ENCODE measurements at regions not wholly inside any gene's neighbourhood (a gene's known extent, or its start where the extent isn't known, plus 50 kb on each side); places are given as distances from the start of the nearest gene placed in this dataset.

- no peak for DNase-seq (ENCODE audit: low read depth in 2 of 2)
Observed at GRCh38 chr12:65682112-65682511, 142.2 kb upstream of the HMGA2 start.

- no peak for DNase-seq (ENCODE audit: low read depth in 2 of 2)
Observed at GRCh38 chr12:65684906-65685305, 139.4 kb upstream of the HMGA2 start.

DNA sequence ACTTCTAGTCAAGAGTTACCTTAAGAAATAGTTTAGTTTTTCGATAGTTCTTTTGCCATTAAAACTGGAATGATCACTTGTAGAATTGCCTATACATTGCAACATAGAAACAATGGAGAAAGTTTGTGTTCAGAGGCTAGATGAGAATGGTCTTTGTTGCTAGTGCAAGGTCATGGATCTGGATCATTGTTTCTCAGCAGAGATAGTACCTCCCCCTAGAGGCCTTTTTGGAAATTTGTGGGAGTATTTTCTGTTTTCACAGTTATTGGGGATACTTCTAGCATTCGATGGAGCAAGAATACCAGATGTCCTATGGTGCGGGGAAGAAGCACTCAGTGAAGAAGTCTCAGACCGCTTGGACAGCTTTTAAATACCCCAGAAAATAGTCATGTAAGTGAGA, 138.8 kb upstream of the HMGA2 start:
- no peak for DNase-seq (ENCODE audit: low read depth in 2 of 2)

DNA sequence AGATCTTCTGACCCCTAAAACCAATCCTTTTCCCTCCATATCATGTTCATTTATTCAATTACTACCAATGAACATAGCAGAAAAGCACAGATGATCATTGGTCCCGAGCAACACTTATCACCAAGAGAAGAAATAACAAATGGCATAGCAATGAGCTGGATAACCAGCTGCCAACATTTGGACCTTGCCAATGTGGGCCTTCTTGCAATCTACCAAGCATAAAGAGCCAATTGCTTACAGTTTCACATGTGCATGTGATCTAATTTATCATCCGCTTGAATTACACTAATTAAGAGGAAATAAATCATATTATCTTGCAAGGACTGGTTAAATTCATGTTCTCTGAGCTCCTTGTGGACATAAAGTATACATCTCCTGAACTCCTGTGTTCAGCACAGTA, 134.8 kb upstream of the HMGA2 start:
- DNase-seq (ENCODE audit: low read depth in 2 of 2), result no peak

- DNase-seq (ENCODE audit: low read depth in 2 of 2), result no peak
Observed at GRCh38 chr12:65690477-65690876, 133.8 kb upstream of the HMGA2 start.

GRCh38 chr12:65694130-65694529, 130.2 kb upstream of the HMGA2 start:
- no peak for DNase-seq (ENCODE audit: low read depth in 2 of 2)

- no peak for DNase-seq (ENCODE audit: low read depth in 2 of 2)
Observed at GRCh38 chr12:65695113-65695865, 129.0 kb upstream of the HMGA2 start.

- DNase-seq (ENCODE audit: low read depth in 2 of 2), result no peak
Observed at GRCh38 chr12:65696227-65696626, 128.1 kb upstream of the HMGA2 start.

DNA sequence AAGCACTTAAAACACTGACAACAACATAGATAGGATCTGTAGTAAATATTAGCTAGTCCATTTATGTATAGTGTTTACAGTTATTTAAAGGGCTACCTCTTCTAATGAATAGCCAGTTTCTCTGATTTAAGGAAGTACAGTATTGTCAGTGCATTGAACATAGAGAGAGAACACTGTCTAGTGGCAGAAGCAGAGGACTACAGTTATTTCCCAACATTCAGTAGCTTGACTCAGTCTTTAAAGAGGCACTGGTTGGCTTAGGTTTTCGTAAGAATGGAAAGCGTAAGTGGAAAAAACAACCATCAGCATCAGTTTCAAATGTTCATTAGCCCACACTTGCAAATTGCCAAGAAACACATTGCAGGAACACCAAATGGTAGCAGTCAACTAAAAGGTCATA, 125.0 kb upstream of the HMGA2 start:
- no peak for DNase-seq (ENCODE audit: low read depth in 2 of 2)

DNA sequence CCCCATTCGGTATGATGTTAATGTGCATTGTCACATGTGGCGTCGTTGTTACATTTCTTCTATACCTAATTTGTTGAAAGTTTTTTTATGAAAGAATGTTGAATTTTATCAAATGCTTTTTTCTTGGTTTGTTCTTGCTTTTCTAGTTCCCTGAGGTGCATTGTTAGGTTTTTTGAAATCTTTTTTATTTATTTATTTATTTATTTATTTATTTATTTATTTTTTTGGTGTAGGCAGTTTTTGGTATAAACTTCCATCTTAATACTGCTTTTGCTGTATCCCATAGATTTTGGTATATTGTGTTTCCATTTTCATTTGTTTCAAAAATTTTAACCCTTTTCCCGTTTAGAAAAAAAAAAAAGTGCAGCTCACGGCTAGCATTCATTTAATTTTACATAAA, 121.1 kb upstream of the HMGA2 start:
- DNase-seq (ENCODE audit: low read depth in 2 of 2), result no peak

DNA sequence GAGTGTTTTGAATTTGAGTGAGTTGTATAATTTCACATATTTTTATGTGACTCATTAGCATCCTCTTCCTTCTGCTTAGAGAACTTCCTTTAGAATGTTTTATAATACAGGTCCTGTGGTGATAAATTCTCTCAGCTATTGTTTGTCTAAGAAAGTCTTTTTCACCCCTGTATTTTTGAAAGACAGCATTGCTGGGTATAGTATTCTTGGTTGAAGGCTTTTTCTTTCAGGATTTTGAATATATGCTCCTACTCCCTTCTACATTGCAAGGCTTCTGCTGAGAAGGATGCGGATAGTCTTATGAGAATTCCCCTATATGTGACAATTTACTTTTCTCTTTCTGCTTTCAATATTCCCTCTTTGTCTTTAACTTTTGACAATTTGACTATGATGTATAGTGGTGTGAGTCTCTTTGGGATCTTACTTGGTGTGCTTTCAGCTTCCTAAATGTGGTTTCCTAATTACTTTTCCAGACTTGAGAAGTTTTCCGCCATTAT, 118.9 kb upstream of the HMGA2 start:
- DNase-seq (ENCODE audit: low read depth in 2 of 2), result no peak

DNA sequence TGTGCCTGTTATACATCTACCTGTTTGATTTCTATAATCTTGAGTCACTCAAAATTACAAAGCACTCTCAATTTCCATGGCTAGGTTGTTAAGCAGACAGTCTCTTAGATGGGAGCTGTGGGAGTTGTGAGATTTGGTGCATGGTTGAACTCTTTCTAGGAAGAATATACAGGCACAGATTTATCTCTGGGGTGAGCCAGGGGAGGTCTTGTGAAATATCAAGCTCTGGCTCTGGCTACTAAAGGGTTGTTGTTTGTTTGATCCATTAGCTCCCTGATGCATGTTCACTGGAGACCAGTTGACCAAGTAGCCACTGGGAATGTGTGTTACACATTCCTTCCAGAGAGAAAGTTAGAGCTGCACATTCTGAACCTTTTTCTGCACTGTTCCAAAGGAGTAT, 117.2 kb upstream of the HMGA2 start:
- no peak for DNase-seq (ENCODE audit: low read depth in 2 of 2)

DNA sequence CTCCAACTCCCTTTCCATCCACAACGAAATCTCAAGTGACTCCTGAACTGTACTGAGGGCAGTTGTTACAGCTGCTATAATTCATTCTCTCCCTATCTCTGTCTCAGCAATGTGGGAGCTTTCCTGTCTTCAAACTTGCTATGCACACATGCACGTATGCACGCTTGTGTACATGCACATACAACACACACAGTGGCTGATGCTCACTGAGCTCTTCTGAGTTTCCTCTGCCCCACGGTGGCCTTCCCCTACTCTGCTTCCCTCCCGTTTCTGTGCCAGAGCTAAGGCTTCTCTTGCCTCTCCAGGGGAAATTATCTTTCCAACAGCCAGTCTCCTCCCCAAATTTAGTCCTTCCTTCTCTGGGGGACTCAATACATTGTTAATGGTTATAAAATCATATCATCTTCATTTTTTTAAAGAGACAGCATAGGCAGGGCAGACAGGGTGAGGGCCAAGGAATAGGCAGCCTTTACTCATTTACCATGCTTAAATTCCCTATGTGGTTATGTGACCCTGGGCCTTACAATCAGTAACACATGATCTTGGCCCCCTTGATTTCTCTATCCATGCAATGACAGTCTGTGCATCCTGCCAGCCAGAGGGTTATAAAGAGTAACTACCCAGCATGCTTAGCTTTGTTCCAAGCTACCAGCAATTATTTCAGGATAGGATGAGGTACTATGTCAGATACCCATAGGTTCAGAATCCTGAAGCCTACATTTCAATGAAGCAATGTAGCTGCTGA, 111.9 kb upstream of the HMGA2 start:
- no peak for DNase-seq (ENCODE audit: low read depth in 2 of 2)

- DNase-seq (ENCODE audit: low read depth in 2 of 2), result no peak
Observed at GRCh38 chr12:65715961-65716360, 108.3 kb upstream of the HMGA2 start.

- DNase-seq (ENCODE audit: low read depth in 2 of 2), result no peak
Observed at GRCh38 chr12:65720136-65721130, 103.8 kb upstream of the HMGA2 start.

- DNase-seq (ENCODE audit: low read depth in 2 of 2), result no peak
Observed at GRCh38 chr12:65721541-65722190, 102.6 kb upstream of the HMGA2 start.

DNA sequence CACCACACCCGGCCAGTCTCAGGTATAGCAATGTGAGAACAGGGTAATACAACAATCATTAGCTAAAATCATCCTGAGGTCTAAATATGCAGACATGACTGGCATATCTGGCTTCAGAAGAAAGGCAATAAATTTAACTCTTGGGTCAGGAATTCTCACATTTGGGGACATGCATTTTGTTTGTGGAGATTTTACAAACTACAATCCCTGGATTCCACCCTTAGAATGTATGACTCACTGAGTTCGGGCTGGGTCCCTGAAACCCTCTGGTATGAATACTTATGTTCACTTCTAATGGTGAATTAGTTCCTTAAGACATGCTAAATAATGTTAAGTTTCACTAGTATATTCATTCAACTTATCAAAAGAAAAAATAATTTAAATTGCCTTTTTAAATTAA, 98.9 kb upstream of the HMGA2 start:
- DNase-seq (ENCODE audit: low read depth in 2 of 2), result no peak

DNA sequence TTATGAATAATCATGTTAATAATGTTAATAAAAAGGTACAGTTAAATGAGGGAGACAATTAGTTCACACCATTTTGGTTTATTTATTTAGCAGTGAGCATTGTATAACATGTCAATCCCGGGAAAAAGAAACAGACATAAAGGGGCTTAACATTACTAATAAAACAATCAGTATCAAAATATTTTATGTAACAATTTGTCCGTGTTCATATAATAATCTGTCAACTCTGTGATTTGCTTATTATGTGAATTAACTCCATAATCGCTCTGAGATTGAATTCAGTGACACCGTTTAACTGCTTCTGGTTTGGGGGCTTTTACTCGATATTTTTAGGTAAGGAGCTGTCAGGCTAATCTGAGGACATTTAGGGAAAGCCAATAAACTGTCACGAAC, 95.8 kb upstream of the HMGA2 start:
- DNase-seq (ENCODE audit: low read depth in 2 of 2), result no peak

DNA sequence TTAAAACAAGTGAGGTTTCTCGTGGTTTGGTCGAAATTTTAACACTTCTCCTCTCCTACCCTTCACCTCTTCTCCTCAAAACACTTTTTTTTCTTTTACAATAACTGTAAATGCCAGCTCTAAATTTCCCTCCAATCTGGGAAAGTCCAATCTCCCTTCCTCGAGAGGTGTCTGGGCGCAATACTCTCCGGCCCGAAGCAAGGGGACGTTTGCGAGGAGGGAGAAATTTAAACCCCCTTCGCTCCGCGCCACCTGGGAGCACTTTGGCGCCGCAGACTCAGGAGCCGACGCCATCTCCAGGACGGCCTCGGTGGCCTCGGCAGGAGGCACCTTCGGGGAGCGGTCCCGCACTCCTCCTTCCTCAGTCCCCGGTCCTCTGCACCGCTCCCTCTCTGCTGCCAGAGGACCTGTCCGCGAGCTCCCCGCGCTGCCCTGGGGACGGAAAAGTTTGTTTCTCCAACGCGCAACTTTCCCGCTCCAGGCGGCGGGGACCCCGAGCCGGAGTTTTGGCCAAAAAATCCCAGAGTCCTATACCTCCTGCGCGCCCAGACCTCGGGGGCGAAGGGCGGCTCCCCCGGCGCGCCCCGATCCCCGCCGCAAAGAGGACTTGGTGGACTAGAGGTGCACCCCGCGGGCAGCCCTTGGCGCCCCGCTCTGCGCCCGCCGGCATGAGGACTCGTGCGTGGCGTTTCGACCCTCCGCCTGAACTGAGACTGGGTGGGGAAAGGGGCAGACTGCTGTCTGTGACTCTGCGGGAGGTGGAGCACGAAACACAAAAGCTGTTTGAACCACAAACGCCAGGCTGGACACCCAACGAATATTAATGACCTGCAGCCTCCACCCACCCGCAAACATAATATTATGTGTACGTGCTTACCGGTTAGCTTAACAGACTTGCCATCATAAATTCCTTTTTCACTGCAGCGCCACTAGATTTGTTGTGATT, 95.2 kb upstream of the HMGA2 start:
- DNase-seq (ENCODE audit: low read depth in 2 of 2), result no peak

GRCh38 chr12:65731771-65732170, 92.5 kb upstream of the HMGA2 start:
- no peak for DNase-seq (ENCODE audit: low read depth in 2 of 2)
